Prostate gland (tissue), 2 donors: ENCODE measurements at regions not wholly inside any gene's neighbourhood (a gene's known extent, or its start where the extent isn't known, plus 50 kb on each side); places are given as distances from the start of the nearest gene placed in this dataset.

ENCODE experiments used
- POLR2AphosphoS5 ChIP-seq: sonication (generic); formaldehyde crosslinking; IDR thresholded peaks from one replicate; pipeline ENCODE4 v1.6.1; 2017; ENCODE audit warnings: antibody characterized with exemption
- TF ChIP-seq, protein P1 (sequence below), 4 experiments: fragments of 200-600 bp in 2 of 4; fragments of 450-650 bp in 2 of 4; sonication (generic) in 2 of 4; IDR thresholded peaks; 1 replicate in 3 of 4; 2 replicates in 1 of 4; pipeline ENCODE4 v1.5.1; 2016 to 2019; ENCODE audit warnings: antibody characterized with exemption in 4 of 4, mild to moderate bottlenecking in 2 of 4, moderate library complexity in 2 of 4

GRCh38 chr1:199878823-199879222 lies 148.7 kb upstream of the NR5A2 start:
- TF ChIP-seq, protein P1, sequence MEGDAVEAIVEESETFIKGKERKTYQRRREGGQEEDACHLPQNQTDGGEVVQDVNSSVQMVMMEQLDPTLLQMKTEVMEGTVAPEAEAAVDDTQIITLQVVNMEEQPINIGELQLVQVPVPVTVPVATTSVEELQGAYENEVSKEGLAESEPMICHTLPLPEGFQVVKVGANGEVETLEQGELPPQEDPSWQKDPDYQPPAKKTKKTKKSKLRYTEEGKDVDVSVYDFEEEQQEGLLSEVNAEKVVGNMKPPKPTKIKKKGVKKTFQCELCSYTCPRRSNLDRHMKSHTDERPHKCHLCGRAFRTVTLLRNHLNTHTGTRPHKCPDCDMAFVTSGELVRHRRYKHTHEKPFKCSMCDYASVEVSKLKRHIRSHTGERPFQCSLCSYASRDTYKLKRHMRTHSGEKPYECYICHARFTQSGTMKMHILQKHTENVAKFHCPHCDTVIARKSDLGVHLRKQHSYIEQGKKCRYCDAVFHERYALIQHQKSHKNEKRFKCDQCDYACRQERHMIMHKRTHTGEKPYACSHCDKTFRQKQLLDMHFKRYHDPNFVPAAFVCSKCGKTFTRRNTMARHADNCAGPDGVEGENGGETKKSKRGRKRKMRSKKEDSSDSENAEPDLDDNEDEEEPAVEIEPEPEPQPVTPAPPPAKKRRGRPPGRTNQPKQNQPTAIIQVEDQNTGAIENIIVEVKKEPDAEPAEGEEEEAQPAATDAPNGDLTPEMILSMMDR (IDR thresholded peaks at IDR 0.05): no peak
- no peak for TF ChIP-seq POLR2AphosphoS5
